Left renal pelvis (tissue), 4 donors: ENCODE measurements at regions not wholly inside any gene's neighbourhood (a gene's known extent, or its start where the extent isn't known, plus 50 kb on each side); places are given as distances from the start of the nearest gene placed in this dataset.

Experiments used
- DNase-seq, 4 donors: peaks; one replicate each; pipeline ENCODE4 v3.0.0-alpha.2; 2013; ENCODE audit warnings: low read depth in 4 of 4, low spot score in 3 of 4

DNA sequence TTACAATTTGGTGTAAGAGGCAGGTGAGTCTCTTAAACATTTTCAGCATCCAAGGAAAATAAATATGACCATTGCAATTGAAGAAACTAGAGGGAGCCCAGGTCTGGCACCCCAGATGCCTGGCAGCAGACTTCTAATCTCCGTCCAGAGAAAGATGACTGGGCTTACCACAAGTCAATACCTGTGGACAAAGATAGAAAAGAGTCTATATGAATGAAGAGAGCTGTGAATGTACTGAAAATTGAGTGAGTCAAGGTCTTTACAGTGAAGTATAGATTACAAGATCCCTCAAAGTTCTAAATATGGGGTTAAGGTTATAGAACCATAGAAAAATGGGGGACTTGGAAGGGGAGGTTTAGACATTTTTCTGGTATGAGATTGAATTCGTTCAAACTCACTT is 827.4 kb upstream of the NR2F2 start:
- DNase-seq: no peak

DNA sequence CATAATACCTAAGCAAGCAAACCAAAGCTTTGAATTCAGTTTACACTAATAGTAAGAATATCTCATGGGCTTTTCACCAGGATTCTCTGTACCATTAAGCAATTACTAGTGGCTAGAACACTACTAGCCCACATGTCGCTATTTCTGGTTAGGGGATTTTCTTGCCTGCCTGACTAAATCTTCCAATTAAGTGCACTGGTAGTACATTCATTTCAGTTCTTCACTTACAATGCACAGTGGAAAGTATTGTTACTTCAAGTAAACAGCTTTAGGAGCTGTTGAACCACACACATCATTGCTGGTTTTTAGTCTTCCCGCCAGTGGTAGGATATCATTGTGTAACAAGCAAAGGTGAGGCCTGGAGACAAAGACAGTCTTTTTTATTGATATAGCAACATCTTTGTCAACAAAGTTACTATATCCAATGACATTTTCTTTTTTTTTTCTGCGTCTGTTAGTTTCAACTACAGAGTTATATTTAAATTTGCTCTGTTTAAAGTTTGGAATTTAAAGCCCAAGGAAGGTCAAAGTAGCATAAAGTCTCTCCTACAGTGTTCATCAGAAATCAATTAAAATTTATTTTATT is 826.8 kb upstream of the NR2F2 start:
- no peak for DNase-seq

DNA sequence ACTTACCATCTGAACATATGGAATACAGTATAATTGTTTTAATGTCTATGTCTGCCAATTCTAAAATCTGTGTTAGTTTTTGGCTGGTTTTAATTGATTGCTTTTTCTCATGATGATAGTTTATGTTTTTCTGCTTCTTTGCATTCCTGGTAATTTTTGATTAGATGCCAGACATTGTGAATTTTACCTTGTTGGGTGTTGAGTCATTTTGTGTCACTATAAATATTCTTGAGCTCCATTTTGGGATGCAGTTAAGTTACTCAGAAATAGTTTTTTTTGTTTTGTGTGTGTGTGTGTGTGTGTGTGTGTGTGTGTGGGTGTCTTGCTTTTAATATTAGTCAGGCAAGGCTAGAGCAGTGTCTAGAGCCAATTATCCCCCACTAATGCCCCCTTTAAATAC is 818.8 kb upstream of the NR2F2 start:
- DNase-seq: no peak

DNA sequence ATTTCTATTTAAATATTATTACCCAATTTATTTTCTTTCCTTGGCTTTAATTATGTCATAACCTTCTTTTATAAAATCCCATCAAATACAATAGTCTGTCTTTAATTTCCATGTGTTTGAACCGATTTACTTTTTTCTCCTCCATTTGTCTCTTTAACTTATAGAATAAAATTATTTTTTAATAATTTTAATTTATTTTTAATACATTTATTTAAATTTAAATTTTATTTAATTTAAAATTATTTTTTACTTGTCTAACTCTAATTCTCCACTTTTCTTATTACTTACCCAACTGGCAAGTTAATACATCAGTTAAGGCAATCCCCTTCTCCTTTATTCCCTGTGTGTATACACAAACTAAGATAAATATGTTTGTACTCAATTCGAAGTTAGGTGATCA is 817.6 kb upstream of the NR2F2 start:
- no peak for DNase-seq

DNA sequence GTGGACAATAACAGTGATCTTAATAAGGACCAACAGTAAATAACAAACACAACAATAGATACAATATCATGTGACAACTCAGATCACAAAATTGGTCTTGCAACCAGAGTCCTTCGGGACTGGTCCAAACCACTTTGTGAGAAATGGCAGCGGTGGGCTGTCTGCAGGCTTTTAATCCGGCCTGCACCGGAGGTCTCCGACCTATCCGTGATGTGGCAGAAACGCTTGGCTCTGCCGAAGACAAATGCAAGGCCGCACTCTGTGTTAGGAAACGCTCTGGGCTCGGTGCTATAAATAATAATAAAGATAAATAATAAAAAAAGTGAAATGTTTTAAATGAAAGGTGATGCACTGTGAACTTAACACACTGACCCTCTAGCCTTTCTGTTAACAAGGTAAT is 810.6 kb upstream of the NR2F2 start:
- no peak for DNase-seq

DNA sequence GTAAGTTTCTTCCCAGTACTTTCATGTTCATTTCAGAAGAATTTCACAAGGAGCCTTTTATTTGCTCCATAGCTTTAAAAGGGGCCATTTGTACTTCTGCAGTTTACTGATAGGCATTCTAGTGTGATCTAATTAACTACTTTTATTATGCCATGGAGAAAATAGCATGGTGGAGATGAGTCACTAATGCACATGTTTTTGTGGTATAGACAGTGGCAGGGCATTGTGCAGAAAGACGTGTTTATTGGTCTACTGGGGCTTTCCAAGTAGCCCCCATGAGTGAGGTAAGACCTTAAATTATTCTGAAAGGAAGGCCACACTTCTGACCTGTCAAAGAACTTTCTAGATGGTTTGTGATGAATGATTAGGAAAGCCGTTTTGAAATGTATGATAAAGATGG is 810.0 kb upstream of the NR2F2 start:
- DNase-seq: no peak

DNA sequence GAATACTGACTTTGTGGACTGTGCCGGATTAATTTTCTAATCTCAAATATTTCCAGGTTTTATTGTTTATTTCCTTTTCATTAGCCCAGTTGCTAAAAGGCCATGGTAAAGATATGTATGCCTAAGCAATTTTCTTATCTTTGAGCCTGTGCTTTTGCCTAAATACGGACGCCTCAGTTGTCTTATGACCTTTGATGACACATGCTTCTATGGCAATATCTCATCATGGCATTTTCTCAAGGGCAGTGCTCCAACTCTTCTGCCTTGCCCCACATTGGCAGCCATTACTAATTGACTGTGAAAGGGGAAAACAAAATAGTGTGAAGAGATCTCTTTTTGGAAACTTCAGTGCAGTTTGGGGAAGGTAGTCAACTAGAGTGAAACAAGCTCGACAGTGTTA is 809.6 kb upstream of the NR2F2 start:
- DNase-seq: no peak

DNA sequence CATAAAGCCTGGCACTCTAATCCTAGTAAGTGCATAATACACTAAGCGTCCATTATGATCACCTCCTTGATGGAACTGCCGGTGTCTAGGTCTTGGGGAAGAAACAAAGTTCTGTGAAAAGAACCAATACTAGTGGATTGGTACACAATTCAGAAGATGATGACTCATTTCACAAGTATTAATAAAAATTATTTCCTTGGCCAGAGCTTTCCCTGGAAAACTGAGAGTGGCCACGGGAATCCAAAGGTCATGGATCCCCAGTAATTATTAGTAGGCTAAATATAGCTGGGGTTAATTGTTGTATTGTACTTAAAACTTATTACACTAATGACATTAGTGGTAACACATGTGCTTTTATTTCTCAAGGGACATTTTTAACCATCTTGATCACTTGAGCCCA is 808.0 kb upstream of the NR2F2 start:
- DNase-seq: no peak

DNA sequence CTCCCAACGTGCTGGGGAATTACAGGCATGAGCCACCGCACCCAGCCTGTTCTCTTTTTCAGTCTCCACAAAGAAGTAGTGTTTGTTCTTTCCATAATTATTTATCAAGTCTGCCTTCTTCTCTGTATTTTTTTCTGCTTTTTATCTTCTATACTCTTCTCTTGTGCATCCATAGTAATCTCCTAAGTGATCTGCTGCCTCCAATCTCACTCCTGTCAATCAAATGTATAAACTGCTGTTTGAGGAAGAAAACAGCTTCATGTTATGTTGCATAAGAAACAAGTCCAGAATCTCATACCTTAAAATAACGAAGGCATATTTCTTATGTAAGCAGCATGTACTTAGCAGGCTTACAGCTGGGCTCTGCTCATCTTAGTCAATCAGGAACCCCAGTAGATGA is 801.6 kb upstream of the NR2F2 start:
- DNase-seq: no peak

DNA sequence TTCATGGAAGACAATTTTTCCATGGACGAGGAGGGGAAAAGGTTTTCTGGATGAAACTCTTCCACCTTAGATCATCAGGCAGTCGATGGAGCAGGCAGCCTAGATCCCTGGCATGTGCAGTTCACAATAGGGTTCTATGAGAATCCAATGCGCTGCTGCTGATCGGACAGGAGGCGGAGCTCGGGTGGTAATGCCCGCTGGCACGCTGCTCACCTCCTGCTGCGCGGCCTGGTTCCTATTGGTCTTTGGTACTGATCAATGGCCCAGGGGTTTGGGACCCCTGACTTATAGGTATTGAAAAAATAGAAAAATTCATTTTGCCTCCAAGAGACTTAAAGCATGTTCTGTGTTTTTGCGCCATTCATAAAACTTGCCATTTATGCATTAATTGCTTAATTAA is 793.9 kb upstream of the NR2F2 start:
- no peak for DNase-seq

DNA sequence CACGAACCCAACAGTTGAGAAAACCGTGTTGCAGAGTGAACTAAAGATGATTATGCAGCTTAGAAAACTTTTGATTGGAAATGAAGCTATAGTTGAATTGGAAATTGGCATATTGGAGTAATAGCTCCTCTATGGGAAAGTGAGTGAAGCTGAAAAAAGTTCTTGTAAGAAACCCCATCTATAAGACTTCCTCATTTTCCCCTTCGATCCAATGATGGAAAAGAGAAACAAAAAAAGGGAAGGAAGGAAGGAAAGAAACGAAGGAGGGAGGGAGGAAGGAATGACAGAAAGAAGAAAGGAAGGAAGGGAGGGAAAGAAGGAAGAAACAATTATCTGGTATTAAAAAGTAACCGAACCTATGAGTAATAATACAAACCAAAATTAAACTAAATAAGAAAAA is 791.8 kb upstream of the NR2F2 start:
- no peak for DNase-seq

DNA sequence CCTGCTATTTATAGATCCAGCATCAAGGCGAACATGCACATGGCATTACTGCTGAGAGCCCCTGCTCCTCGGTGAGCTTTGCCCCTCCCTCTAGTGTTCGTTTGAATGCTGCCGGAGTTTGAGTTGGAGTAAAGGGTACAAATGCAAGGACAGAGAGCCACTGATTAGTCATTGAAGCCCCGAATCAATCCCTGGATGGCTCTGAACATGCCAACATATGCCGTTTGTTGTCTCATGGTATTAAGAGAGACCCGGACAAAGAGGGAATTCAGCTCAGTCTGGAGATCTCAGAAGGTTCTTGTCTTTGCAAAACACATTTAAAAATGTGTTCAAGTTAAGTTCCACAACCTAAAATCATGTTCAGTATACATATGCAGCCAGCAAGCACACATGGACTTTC is 789.2 kb upstream of the NR2F2 start:
- no peak for DNase-seq

DNA sequence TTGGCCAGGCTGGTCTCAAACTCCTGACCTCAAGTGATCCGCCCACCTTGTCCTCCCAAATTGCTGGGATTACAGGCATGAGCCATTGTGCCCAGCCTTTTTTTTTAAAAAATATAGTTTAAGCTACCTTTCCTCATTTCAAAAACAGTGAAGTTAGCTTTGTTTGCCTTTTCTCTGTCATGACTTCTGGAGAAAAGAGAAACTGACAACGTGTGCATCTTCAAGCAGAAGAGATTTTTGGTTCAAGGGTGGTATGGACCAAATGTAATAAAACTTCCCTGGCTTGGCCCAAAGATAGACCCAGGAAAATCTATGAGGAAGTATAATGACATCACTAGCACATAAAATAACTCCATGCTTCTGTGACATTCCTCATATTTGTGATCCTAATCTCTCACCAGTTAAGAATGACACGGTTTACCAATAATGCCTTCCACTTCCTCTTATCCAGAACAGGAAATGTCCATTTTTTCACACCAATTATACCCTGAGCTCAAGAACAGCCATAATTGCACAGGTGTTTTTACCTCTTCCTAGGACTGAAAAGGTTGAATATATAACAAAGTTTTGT is 781.2 kb upstream of the NR2F2 start:
- DNase-seq: no peak

DNA sequence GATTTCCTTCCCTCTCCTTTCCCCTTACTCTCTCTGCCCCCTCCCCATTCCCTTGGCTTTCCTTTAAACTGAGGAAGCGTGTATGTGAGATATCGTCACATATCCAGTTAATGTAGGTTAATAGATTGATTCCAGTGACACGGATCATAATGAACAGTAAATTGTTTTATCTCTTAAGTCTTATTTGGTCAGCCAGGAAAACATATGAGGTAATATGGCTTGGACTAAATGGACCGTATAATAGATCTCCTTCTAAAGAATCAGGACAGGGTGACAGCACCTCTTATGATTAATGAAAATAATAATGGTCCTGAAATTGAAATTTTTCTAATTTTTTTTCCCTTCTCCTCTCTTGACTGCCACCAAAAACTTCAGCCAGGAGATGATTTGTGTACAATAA is 779.8 kb upstream of the NR2F2 start:
- DNase-seq: no peak

DNA sequence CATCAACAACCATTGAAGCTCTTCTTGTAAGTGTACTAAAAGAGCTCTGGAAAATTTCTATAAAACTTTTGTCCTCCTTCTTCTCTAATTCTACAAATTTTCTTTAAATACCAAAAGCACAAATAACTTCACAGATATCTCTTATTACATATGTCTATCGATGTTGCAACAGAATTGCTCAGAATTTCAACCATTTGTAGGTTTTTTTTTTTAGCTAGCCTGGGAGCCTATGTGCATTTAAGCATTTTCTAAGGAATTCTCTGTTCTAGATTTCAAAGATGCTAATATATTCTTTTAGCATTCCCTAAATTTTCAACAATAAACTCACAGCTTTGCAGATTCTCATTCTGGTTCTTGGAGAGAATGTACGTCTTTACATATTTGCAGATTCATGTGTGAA is 774.3 kb upstream of the NR2F2 start:
- no peak for DNase-seq

DNA sequence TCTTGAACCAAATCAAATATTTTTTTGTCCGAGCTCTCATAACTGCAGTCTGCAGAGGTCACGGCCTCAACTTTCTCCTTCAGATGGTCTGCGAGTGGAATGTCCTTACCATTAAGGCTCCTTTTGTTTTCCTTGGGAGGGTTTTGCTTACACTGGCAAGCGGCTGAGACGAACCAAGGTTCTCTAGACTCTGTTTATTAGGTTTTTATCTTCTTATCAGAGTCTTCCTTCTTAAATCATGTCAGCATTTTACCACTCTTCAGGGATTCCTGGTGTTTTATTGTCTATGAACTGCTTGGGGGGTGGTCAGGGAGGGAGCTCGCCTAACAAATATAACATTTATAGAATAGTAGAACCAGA is 773.7 kb upstream of the NR2F2 start:
- peak in 2 of 4 donors; percentile 54 to 61 for DNase-seq

DNA sequence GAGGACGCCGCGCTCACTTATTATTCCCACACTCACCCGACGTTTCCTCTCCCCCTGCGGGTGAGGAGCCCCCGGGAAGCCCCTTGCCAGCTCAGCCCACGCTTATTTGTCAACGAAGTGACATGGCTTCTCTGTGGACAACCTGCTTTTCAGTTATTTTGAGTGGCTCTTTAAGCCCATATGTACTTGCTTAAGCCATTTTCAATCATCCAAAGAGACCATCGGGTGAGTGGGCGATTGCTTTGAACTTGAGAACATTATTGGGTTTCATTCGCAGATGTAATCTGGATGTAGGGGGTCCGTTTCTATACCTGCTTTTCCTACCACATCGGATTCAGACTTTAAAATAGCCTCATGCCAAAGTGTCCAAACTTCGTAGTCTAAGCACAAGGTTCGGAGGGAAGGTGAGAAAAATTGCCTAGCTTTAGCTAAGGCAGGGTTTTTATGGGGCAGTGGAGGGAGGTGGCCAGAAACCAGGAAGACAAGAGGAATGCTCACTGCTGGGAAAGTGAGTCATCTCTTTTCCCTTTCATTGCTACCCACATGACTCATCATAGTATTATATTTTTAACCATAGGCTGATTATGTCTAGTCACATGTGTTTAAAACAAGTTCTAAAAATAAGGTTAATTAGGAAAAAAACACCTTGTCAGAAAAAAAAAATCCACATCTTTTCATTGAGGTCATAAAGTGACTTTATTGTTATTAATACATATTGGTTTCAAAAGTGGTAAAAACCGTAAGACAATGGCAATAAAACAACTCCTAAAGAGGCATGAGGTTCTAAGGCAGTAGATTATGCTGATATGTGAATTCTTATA is 773.1 kb upstream of the NR2F2 start:
- DNase-seq: no peak

DNA sequence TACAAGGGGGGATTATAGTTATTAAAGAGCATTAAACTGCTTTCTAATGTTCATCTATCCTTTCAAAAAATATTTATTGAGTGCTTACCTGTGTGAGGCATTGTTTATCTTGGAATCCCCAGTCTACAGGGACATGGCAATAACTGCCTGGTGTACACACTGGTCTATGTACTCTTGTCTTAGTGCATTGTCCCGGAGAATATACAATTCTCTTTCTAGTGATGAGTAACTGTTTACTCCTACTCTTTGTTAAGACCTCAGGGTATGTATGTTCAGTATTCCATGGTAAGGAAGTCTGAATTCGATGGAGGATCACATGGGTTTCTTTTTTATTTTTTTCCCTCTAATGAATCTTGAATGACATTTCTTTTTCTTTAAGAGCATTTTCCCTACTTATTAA is 772.4 kb upstream of the NR2F2 start:
- no peak for DNase-seq

DNA sequence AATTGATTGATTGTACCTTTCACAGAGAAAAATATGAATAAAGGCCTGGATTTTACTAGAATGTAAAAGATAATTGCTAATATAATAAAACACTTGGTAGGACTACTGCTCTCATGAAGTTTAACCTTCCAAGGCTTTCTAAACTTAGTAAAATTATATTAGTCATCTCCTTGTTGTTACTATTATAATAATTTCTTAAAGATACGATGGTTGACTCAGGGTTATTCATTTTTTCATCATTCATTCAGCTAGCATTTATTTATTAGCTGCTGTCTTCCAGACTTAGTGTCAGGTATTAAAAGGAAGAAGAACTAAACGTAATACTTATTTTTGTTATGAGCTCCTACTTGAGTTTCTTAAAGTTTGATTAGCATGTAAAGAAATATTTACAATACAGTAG is 771.6 kb upstream of the NR2F2 start:
- DNase-seq: no peak

DNA sequence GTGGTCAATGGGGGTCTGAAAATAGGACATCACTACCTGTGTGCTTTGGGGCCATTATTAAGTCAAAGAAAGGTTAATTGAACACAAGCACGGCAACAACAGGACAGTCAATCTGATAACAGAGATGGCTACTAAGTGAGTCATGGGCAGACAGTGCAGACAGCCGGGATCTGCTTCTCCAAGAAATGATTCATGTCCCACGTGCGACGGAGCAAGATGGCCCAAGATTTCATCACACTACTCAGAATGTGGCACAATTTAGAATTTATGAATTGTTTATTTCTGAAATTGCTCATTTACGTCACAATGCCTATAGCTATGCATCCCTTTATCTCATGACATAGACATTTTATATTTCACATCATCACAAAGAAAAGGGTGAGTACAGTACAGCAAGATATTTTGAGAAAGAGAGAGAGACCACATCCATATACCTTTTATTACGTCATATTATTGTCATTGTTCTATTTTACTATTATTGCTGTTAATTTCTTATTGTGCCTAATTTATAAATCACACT is 770.6 kb upstream of the NR2F2 start:
- DNase-seq: no peak

DNA sequence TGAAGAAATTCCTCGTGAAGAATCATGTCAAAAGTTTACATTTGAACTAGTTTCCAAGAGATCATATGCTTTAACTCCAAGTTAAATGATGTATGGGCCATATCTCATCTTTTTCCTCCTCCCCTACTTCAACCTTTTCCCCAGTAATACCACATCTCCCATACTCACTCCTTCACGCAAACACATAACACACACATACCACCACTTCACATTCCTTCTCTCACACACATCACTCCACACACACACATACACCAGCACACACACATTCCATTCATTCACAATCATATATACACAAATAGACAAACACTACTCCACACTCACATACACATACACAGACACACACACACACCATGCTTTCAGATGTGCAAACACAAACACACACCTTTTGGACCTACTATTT is 769.0 kb upstream of the NR2F2 start:
- DNase-seq: no peak

DNA sequence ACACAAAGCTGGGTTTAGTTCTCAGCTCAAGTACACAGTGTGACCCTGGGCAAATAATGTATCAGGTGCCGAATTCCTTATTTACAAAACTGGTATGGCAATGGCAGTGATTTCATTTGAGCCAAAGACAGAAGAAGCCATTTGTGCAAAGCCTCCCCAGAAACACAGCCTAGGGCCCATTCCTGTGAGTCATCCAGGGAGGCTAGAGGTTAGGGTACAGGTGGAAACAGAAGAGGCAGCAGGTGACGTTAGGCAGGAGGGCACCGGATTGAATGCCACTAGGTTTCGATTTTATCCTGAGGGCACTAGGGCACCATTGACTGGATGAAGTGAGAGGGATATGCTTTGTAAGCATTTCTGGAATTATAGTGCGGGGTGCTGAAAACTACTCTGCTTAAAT is 766.9 kb upstream of the NR2F2 start:
- DNase-seq: no peak
